ENCODE measurements at regions not wholly inside any gene's neighbourhood (a gene's known extent, or its start where the extent isn't known, plus 50 kb on each side); places are given as distances from the start of the nearest gene placed in this dataset.

DNA sequence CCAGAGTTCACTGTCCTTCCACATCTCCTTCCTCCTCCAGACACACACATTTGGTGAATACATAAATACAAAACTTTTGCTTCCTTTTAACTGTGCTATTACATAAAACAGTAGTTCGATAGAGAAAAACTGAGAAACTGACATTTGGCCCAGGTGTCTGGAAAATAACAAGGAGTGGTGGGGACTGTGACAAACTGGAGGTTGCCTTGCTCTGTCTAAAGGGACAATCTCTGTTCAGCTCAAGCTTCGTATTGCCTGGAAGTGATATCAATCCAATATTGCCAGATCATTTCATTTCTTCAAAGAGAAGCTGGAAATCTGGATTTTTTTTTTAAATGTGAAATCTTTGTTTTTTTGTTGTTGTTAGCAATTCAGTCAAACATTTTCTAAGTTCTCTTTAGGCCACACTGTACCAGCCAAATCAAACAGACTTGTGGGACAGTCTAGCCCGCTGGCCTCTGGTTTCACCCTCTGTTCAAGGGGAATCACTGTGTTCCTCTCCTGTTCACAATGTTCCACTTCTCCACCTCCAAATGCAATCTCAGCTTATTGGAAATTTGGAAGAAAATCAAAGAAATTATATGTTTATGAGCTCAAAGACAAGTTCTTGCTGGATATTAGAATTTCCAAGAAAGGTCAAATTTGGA lies 612.5 kb downstream of the KIF4B start:
- DNase-seq (ENCODE audit: low read depth), result no peak
- no peak overlapping the region for H3K4me3 ChIP-seq (ENCODE audit: low read length)
- TF ChIP-seq, protein P1, sequence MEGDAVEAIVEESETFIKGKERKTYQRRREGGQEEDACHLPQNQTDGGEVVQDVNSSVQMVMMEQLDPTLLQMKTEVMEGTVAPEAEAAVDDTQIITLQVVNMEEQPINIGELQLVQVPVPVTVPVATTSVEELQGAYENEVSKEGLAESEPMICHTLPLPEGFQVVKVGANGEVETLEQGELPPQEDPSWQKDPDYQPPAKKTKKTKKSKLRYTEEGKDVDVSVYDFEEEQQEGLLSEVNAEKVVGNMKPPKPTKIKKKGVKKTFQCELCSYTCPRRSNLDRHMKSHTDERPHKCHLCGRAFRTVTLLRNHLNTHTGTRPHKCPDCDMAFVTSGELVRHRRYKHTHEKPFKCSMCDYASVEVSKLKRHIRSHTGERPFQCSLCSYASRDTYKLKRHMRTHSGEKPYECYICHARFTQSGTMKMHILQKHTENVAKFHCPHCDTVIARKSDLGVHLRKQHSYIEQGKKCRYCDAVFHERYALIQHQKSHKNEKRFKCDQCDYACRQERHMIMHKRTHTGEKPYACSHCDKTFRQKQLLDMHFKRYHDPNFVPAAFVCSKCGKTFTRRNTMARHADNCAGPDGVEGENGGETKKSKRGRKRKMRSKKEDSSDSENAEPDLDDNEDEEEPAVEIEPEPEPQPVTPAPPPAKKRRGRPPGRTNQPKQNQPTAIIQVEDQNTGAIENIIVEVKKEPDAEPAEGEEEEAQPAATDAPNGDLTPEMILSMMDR (IDR thresholded peaks at IDR 0.05; ENCODE audit: insufficient read depth, low read depth, low read length, missing control alignments), result no peak

DNA sequence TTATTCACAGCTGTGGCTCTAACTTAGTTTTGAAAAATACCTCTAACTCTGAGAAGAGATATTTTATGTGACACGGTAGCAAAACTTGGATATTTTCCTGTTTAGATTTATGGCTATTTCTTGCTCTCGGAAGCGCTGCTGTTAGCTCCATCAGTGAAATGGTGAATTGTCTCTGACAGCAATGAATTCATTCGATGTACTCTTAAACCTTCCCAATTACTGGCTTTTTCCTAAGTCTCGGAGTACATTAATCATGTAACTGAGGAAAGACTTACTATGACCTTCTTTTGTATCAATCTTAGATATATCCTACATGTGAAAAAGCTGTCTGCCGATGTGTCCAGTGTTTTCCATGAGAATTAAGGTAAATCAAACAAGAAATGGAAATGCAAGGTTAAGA lies 613.0 kb downstream of the KIF4B start:
- TF ChIP-seq, protein P1 (IDR thresholded peaks at IDR 0.05; ENCODE audit: insufficient read depth, low read depth, low read length, missing control alignments), result no peak
- no peak overlapping the region for H3K4me3 ChIP-seq (ENCODE audit: low read length)
- no peak for DNase-seq (ENCODE audit: low read depth)

DNA sequence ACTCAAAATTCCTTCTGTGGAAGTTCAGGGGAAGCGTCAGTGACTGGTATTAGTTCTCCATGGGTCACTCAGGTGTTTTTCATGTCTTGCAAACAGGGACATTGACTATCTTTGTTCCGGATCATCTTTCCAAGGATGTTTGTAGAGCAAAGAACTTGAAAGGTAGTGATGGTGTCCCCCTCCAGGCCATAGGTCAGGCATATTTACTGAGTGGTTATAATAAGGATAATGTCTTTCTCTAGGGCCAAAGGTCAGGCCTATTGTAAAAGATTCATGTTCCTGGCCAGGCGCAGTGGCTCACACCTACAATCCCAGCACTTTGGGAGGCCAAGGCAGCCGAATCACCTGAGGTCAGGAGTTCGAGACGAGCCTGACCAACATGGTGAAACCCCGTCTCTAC lies 614.8 kb downstream of the KIF4B start:
- TF ChIP-seq, protein P1 (IDR thresholded peaks at IDR 0.05; ENCODE audit: insufficient read depth, low read depth, low read length, missing control alignments), result no peak
- no peak overlapping the region for H3K4me3 ChIP-seq (ENCODE audit: low read length)
- DNase-seq (ENCODE audit: low read depth), result no peak

DNA sequence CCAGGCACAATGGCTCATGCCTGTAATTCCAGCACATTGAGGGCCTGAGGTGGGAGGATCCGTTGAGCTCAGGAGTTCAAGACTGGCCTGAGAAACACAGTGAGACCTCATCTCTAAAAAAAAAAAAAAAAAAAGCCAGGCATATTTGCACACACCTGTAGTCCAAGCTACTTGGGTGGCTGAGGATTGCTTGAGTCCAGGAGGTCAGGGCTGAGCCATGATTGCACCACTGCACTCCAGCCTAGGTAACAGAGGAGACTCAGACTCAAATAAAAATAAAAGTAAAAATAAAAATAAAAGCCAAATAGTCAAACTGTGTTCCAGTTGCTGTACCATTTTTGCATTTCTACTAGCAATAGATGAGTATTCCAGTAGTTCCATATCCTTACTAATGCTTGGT lies 616.0 kb downstream of the KIF4B start:
- DNase-seq (ENCODE audit: low read depth), result no peak
- H3K4me3 ChIP-seq (ENCODE audit: low read length), result no peak overlapping the region
- TF ChIP-seq, protein P1 (IDR thresholded peaks at IDR 0.05; ENCODE audit: insufficient read depth, low read depth, low read length, missing control alignments), result no peak

DNA sequence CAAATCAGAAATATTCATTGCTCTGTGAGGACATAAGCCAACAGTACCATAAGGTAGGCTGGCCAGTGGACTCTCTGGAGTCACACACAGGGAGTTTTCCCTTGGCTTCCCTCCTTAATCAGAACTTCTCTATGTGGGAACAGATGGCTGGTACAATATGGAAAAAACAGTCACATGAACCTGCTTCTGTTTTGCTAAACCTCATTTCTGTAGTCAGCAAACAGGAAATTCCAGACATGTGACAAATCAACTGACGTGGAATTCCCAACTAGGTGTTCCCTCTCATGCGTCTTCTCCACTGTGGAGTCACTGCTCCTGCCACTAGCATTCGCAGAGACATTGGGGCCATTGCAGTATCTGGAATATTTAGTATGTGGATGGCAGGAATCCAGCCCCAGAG lies 617.6 kb downstream of the KIF4B start:
- TF ChIP-seq, protein P1 (IDR thresholded peaks at IDR 0.05; ENCODE audit: insufficient read depth, low read depth, low read length, missing control alignments), result no peak
- peak; percentile 89 for DNase-seq (ENCODE audit: low read depth)

DNA sequence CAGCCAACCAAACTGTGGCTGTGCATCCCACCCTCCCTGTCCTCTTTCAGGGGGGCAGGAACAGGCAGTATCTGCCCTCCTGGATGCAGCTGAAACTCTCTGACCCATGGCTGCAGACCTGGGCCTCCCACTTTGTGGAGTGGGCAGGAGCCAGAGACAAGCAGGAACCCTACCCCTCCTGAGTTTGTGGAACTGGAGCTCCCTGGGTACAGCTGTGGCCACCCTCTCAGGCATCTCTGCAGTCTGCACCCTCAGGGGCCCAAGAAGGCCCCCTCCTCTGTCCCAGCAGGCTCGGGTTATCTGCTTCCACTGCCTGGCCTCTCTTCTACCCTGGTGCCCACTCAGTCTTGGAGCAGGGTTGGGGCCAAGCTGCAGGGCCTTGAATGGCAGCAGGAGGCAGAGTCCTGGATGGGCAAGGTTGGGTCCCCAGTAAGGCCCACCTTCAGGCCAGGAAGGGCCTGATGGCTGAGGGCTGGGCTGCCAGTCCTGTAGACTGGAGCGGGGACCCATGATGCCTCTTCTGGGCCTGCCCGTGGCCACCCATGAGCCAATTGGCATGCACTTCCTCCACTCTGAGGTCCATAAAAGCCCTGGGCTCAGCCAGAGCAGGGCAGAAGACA lies 619.9 kb downstream of the KIF4B start:
- TF ChIP-seq, protein P1 (IDR thresholded peaks at IDR 0.05; ENCODE audit: insufficient read depth, low read depth, low read length, missing control alignments), result no peak
- no peak for DNase-seq (ENCODE audit: low read depth)

More for the DNA sequence above, 617.6 kb downstream of the KIF4B start:
- no peak overlapping the region for H3K4me3 ChIP-seq (ENCODE audit: low read length)

DNA sequence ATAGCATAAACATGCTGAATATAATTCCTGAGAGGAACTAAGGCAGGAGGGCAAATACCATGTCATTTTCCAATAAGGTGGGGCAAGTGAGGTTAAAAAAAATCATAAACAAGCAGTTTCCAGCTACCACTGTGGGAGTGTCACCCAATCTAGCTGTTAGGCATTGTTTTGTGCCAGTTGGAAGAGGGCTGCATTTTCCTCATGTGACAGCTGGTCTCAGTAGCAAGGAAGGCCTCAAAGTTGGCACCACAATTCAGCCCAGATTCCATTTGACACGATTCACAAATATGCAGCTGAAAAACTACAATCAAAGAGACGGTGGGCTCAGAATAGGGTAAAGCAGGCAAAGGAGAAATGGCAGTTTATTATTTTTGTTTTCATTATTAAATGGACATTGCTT lies 636.1 kb downstream of the KIF4B start:
- no peak for DNase-seq (ENCODE audit: low read depth)
- no peak overlapping the region for H3K4me3 ChIP-seq (ENCODE audit: low read length)
- TF ChIP-seq, protein P1 (IDR thresholded peaks at IDR 0.05; ENCODE audit: insufficient read depth, low read depth, low read length, missing control alignments), result no peak

More for the DNA sequence above, 619.9 kb downstream of the KIF4B start:
- H3K4me3 ChIP-seq (ENCODE audit: low read length), result no peak overlapping the region
